Upper lobe of right lung (tissue), 1 donor: ENCODE measurements at regions not wholly inside any gene's neighbourhood (a gene's known extent, or its start where the extent isn't known, plus 50 kb on each side); places are given as distances from the start of the nearest gene placed in this dataset.

Experiments
- ATAC-seq: fragments of 200-7000 bp; cut with Tn5 transposase; one replicate; pipeline ENCODE4 v1.9.1; 2020; ENCODE audit warnings: mild to moderate bottlenecking, moderate library complexity
- DNase-seq: peaks from one replicate; pipeline ENCODE4 v3.0.0-alpha.2; 2020
- H3K27ac ChIP-seq: fragments of 200-600 bp; one replicate; pipeline ENCODE4 v1.8.0; 2022
- H3K27me3 ChIP-seq: fragments of 200-600 bp; one replicate; pipeline ENCODE4 v1.8.0; 2022; ENCODE audit warnings: mild to moderate bottlenecking
- H3K36me3 ChIP-seq: fragments of 200-600 bp; one replicate; pipeline ENCODE4 v1.8.0; 2022
- H3K4me1 ChIP-seq: fragments of 200-600 bp; one replicate; pipeline ENCODE4 v1.8.0; 2022
- H3K4me3 ChIP-seq: fragments of 200-600 bp; one replicate; pipeline ENCODE4 v1.8.0; 2022; ENCODE audit warnings: mild to moderate bottlenecking
- H3K9me3 ChIP-seq: fragments of 200-600 bp; one replicate; pipeline ENCODE4 v1.8.0; 2022
- intact Hi-C: fragments of 100-400 bp; cut with DNase I; formaldehyde crosslinking; loops from one replicate; pipeline ENCODE4 v1.11.0; 2022
- TF ChIP-seq, protein P1 (sequence below): fragments of 200-600 bp; IDR thresholded peaks from one replicate; pipeline ENCODE4 v1.8.0; 2022; ENCODE audit warnings: antibody characterized with exemption
- donor health status: DM: no; HTN: yes; CAD: no; lungs with severe emphysema.

- TF ChIP-seq, protein P1, sequence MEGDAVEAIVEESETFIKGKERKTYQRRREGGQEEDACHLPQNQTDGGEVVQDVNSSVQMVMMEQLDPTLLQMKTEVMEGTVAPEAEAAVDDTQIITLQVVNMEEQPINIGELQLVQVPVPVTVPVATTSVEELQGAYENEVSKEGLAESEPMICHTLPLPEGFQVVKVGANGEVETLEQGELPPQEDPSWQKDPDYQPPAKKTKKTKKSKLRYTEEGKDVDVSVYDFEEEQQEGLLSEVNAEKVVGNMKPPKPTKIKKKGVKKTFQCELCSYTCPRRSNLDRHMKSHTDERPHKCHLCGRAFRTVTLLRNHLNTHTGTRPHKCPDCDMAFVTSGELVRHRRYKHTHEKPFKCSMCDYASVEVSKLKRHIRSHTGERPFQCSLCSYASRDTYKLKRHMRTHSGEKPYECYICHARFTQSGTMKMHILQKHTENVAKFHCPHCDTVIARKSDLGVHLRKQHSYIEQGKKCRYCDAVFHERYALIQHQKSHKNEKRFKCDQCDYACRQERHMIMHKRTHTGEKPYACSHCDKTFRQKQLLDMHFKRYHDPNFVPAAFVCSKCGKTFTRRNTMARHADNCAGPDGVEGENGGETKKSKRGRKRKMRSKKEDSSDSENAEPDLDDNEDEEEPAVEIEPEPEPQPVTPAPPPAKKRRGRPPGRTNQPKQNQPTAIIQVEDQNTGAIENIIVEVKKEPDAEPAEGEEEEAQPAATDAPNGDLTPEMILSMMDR: no peak
- H3K36me3 ChIP-seq: no peaks in the 10 kb centered on the region
- H3K9me3 ChIP-seq: no peaks in the 10 kb centered on the region
- intact Hi-C loops: no loop called here
- ATAC-seq (no peak), DNase-seq (no peak)
- no peak overlapping the region for H3K4me3 ChIP-seq
- no peak overlapping the region for H3K27ac ChIP-seq
- no peaks in the 10 kb centered on the region for H3K4me1 ChIP-seq
- no peaks in the 10 kb centered on the region for H3K27me3 ChIP-seq
Observed at GRCh38 chr2:58688813-58689212, 447.7 kb upstream of the FANCL start.

DNA sequence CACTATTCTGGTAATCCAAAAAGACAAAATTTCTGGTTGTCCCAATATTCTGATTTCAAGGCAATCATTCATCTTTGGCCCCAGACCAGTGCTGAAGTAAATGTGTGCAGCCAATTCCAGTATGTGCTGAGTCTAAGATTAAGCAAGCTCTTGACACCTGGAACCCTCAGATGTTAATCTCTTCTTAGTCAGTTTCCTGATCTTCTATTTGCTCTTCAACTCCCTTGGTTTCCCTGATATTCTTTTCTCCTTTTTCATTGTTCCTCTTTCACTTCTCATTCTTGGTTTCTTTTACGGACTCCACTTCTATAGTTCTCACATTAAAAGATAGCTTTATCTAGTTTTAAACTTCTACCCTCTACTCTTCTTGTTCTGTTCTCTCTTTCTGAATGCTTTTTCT, 445.7 kb upstream of the FANCL start:
- Histone ChIP-seq H3K4me1 (no peaks in the 10 kb centered on the region), H3K27ac (no peak overlapping the region), H3K27me3 (no peaks in the 10 kb centered on the region), H3K9me3 (no peaks in the 10 kb centered on the region), H3K36me3 (no peaks in the 10 kb centered on the region), H3K4me3 (no peak overlapping the region)
- TF ChIP-seq, protein P1: no peak
- intact Hi-C loops: no loop called here
- no peak for ATAC-seq
- no peak for DNase-seq

- Histone ChIP-seq H3K27ac (no peak overlapping the region), H3K36me3 (no peaks in the 10 kb centered on the region), H3K27me3 (no peaks in the 10 kb centered on the region), H3K4me3 (no peak overlapping the region), H3K9me3 (no peaks in the 10 kb centered on the region), H3K4me1 (no peaks in the 10 kb centered on the region)
- intact Hi-C loops: no loop called here
- DNase-seq (no peak), ATAC-seq (no peak)
- TF ChIP-seq, protein P1: no peak
Observed at GRCh38 chr2:58680755-58681310, 439.7 kb upstream of the FANCL start.

DNA sequence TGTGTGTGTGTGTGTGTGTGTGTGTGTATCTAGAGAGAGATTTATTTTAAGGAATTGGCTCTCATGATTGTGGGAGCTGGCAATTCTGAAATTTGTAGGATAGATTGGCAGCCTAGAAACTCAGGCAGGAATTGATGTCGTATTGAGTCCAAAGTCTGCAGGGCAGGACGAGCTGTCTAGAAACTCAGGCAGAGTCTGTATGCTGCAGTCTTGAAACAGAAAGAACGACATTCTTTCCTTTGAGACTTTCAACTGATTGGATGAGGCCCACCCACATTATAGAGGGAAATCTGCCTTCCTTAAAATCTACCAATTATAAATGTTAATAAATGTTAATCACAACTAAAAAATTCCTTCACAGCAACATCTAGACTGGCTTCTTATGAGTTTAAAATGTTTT, 436.6 kb upstream of the FANCL start:
- Histone ChIP-seq H3K27me3 (no peaks in the 10 kb centered on the region), H3K4me1 (no peaks in the 10 kb centered on the region), H3K27ac (no peak overlapping the region), H3K4me3 (no peak overlapping the region), H3K36me3 (no peaks in the 10 kb centered on the region), H3K9me3 (no peaks in the 10 kb centered on the region)
- TF ChIP-seq, protein P1: no peak
- intact Hi-C loops: no loop called here
- ATAC-seq (no peak), DNase-seq (no peak)

- DNase-seq (no peak), ATAC-seq (no peak)
- H3K9me3 ChIP-seq: no peaks in the 10 kb centered on the region
- H3K27me3 ChIP-seq: no peaks in the 10 kb centered on the region
- H3K4me3 ChIP-seq: no peak overlapping the region
- TF ChIP-seq, protein P1: no peak
- intact Hi-C loops: no loop called here
- no peak overlapping the region for H3K27ac ChIP-seq
- no peaks in the 10 kb centered on the region for H3K4me1 ChIP-seq
- H3K36me3 ChIP-seq: no peaks in the 10 kb centered on the region
Observed at GRCh38 chr2:58671675-58672074, 430.6 kb upstream of the FANCL start.

- no peaks in the 10 kb centered on the region for H3K4me1 ChIP-seq
- no peak overlapping the region for H3K27ac ChIP-seq
- intact Hi-C loops: no loop called here
- TF ChIP-seq, protein P1: no peak
- no peaks in the 10 kb centered on the region for H3K9me3 ChIP-seq
- H3K36me3 ChIP-seq: no peaks in the 10 kb centered on the region
- ATAC-seq (no peak), DNase-seq (no peak)
- no peak overlapping the region for H3K4me3 ChIP-seq
- no peaks in the 10 kb centered on the region for H3K27me3 ChIP-seq
Observed at GRCh38 chr2:58669998-58670397, 428.9 kb upstream of the FANCL start.
